ENCODE measurements at regions not wholly inside any gene's neighbourhood (a gene's known extent, or its start where the extent isn't known, plus 50 kb on each side); places are given as distances from the start of the nearest gene placed in this dataset.

GRCh38 chr10:8331387-8331786 lies 276.9 kb downstream of the GATA3 start:
- TF ChIP-seq CSDC2 (CRISPR knock-in tag; IDR thresholded peaks at IDR 0.05): no peak
- TF ChIP-seq RARB (CRISPR knock-in tag; IDR thresholded peaks at IDR 0.05): no peak
- TF ChIP-seq BACH2 (CRISPR knock-in tag; IDR thresholded peaks at IDR 0.05; ENCODE audit: borderline replicate concordance): no peak
- no peak for TF ChIP-seq PATZ1 (CRISPR knock-in tag; IDR thresholded peaks at IDR 0.05; ENCODE audit: borderline replicate concordance)
- no peak for TF ChIP-seq TOX (CRISPR knock-in tag; IDR thresholded peaks at IDR 0.05; ENCODE audit: borderline replicate concordance)
- TF ChIP-seq ZFP3 (CRISPR knock-in tag; IDR thresholded peaks at IDR 0.05): no peak
- TF ChIP-seq ZNF565 (CRISPR knock-in tag; conservative IDR thresholded peaks at IDR 0.05; ENCODE audit: low read depth): no peak
- no peak for TF ChIP-seq ZNF70 (CRISPR knock-in tag; IDR thresholded peaks at IDR 0.05)
- TF ChIP-seq POU6F1 (CRISPR knock-in tag; IDR thresholded peaks at IDR 0.05; ENCODE audit: borderline replicate concordance, low read depth): no peak
- no peak for TF ChIP-seq CREB5 (CRISPR knock-in tag; IDR thresholded peaks at IDR 0.05; ENCODE audit: low read depth)
- TF ChIP-seq ZFP30 (CRISPR knock-in tag; IDR thresholded peaks at IDR 0.05): no peak
